Activated CD8-positive, alpha-beta T cell treated with anti-CD3 and anti-CD28 coated beads for 36 hours (primary cell): ENCODE measurements at regions not wholly inside any gene's neighbourhood (a gene's known extent, or its start where the extent isn't known, plus 50 kb on each side); places are given as distances from the start of the nearest gene placed in this dataset.

Experiments used
- ATAC-seq: fragments of 200-7000 bp; cut with Tn5 transposase; one replicate; pipeline ENCODE4 v1.10.0; 2021; ENCODE audit warnings: mild to moderate bottlenecking, moderate library complexity
- CTCF ChIA-PET: fragments of 350-600 bp; sonication (Branson Sonifier 250); formaldehyde crosslinking; loops from one replicate; lab custom pipeline; 2021; ENCODE audit warnings: antibody characterized with exemption; lab: Charles Lee
- POLR2A ChIA-PET: fragments of 350-600 bp; sonication (Branson Sonifier 250); formaldehyde crosslinking; loops from one replicate; lab custom pipeline; 2021; ENCODE audit warnings: antibody characterized with exemption; lab: Charles Lee
- DNase-seq: peaks from one replicate; pipeline ENCODE4 v3.0.0-alpha.2; 2020
- H3K27ac Mint-ChIP-seq: one replicate; pipeline ENCODE4 v1.8.0; 2021; ENCODE audit warnings: mild to moderate bottlenecking, mixed read lengths
- H3K27me3 Mint-ChIP-seq: one replicate; pipeline ENCODE4 v1.8.0; 2021; ENCODE audit warnings: mixed read lengths
- H3K36me3 Mint-ChIP-seq: one replicate; pipeline ENCODE4 v1.8.0; 2021; ENCODE audit warnings: low read depth, mixed read lengths
- H3K4me1 Mint-ChIP-seq: one replicate; pipeline ENCODE4 v1.8.0; 2021; ENCODE audit warnings: low read depth, mixed read lengths
- H3K4me3 Mint-ChIP-seq: one replicate; pipeline ENCODE4 v1.8.0; 2021; ENCODE audit warnings: mild to moderate bottlenecking, moderate library complexity, mixed read lengths
- H3K9me3 Mint-ChIP-seq: one replicate; pipeline ENCODE4 v1.8.0; 2021; ENCODE audit warnings: mixed read lengths
- CTCF ChIP-seq: fragments of 200-600 bp; IDR thresholded peaks from one replicate; pipeline ENCODE4 v1.8.0; 2022; ENCODE audit warnings: antibody characterized with exemption, mild to moderate bottlenecking
- intact Hi-C: fragments of 100-400 bp; cut with micrococcal nuclease; formaldehyde crosslinking; loops from one replicate; pipeline ENCODE4 v1.10.0; 2022

- H3K9me3 Mint-ChIP-seq, result no peaks in the 10 kb centered on the region
- ATAC-seq (no peak), DNase-seq (no peak)
- H3K27me3 Mint-ChIP-seq, result peaks cover 5% of the 10 kb centered on the region
- ChIA-PET POLR2A (no interaction called here), CTCF (no interaction called here)
- no peak overlapping the region for H3K4me3 Mint-ChIP-seq
- H3K4me1 Mint-ChIP-seq, result no peaks in the 10 kb centered on the region
- no peak for TF ChIP-seq CTCF
- intact Hi-C loops, result no loop called here
- no peak overlapping the region for H3K27ac Mint-ChIP-seq
- no peaks in the 10 kb centered on the region for H3K36me3 Mint-ChIP-seq
These were observed 214.6 kb downstream of the RBM19 start for GRCh38 chr12:113751513-113751912.

- ChIA-PET CTCF (no interaction called here), POLR2A (no interaction called here)
- no peak for DNase-seq
- Mint-ChIP-seq H3K9me3 (no peaks in the 10 kb centered on the region), H3K27ac (no peak overlapping the region), H3K4me1 (no peaks in the 10 kb centered on the region), H3K4me3 (no peak overlapping the region), H3K27me3 (peaks cover 10% of the 10 kb centered on the region), H3K36me3 (no peaks in the 10 kb centered on the region)
- TF ChIP-seq CTCF, result no peak
- intact Hi-C loops, result no loop called here
- ATAC-seq, result no peak
These were observed 216.7 kb downstream of the RBM19 start for GRCh38 chr12:113749433-113749815.

- no peak for TF ChIP-seq CTCF
These were observed 217.3 kb downstream of the RBM19 start for GRCh38 chr12:113748707-113749432.

GRCh38 chr12:113747017-113747416 is 219.1 kb downstream of the RBM19 start:
- Mint-ChIP-seq H3K9me3 (no peaks in the 10 kb centered on the region), H3K4me3 (no peak overlapping the region), H3K36me3 (no peaks in the 10 kb centered on the region), H3K4me1 (no peaks in the 10 kb centered on the region), H3K27me3 (peaks cover 10% of the 10 kb centered on the region), H3K27ac (no peak overlapping the region)
- DNase-seq (no peak), ATAC-seq (no peak)
- ChIA-PET CTCF (no interaction called here), POLR2A (no interaction called here)
- TF ChIP-seq CTCF, result no peak
- intact Hi-C loops, result no loop called here

More at GRCh38 chr12:113748707-113749432, 217.3 kb downstream of the RBM19 start:
- POLR2A ChIA-PET, result no interaction called here
- intact Hi-C loops, result no loop called here
- Mint-ChIP-seq H3K27me3 (peaks cover 10% of the 10 kb centered on the region), H3K9me3 (no peaks in the 10 kb centered on the region), H3K4me1 (no peaks in the 10 kb centered on the region), H3K27ac (no peak overlapping the region), H3K4me3 (no peak overlapping the region), H3K36me3 (no peaks in the 10 kb centered on the region)
- CTCF ChIA-PET, result no interaction called here
- ATAC-seq (no peak), DNase-seq (no peak)

- ChIA-PET POLR2A (no interaction called here), CTCF (no interaction called here)
- TF ChIP-seq CTCF, result no peak
- no peak overlapping the region for H3K27ac Mint-ChIP-seq
- ATAC-seq, result no peak
- H3K9me3 Mint-ChIP-seq, result no peaks in the 10 kb centered on the region
- intact Hi-C loops, result no loop called here
- no peaks in the 10 kb centered on the region for H3K36me3 Mint-ChIP-seq
- H3K4me1 Mint-ChIP-seq, result no peaks in the 10 kb centered on the region
- peaks cover 21% of the 10 kb centered on the region for H3K27me3 Mint-ChIP-seq
- no peak for DNase-seq
- no peak overlapping the region for H3K4me3 Mint-ChIP-seq
These were observed 221.2 kb downstream of the RBM19 start for GRCh38 chr12:113744802-113745395.
